ENCODE measurements at regions not wholly inside any gene's neighbourhood (a gene's known extent, or its start where the extent isn't known, plus 50 kb on each side); places are given as distances from the start of the nearest gene placed in this dataset.
"Not testable (repeated sequence)": the region's sequence is repeated elsewhere in the genome, so short reads cannot be mapped to it uniquely, and the experiment has no call there.

DNA sequence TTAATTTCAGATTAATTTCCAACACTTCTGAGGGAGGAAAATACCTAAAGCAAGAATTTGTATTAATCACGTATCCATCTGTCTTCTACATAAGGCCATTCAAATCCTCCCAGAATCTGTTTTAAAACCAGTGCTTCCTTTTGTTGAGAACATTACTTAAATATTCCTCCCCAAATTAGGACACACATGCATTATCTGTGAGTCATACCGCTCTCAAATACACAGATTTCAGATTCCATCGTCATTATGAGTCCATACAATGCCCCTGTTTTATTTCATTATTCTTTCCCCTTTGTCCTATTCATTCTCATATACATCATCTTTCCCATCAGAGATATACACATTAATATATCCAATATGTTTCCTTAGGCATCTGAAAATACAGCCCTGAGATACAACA lies 57.3 kb upstream of the PRSS12 start:
- 68% methylated on average over 3 of the region's 3 CpGs for WGBS (ENCODE audit: low lambda C conversion rate, missing lambda C conversion rate)
- no peak overlapping the region for H3K27ac ChIP-seq
- TF ChIP-seq EZH2phosphoT487 (IDR thresholded peaks at IDR 0.05; ENCODE audit: low read depth, severe bottlenecking, unreplicated experiment) (no peak), CTCF (IDR thresholded peaks at IDR 0.05; ENCODE audit: poor library complexity) (no peak), EZH2 (IDR thresholded peaks at IDR 0.05; ENCODE audit: borderline replicate concordance) (no peak)

DNA sequence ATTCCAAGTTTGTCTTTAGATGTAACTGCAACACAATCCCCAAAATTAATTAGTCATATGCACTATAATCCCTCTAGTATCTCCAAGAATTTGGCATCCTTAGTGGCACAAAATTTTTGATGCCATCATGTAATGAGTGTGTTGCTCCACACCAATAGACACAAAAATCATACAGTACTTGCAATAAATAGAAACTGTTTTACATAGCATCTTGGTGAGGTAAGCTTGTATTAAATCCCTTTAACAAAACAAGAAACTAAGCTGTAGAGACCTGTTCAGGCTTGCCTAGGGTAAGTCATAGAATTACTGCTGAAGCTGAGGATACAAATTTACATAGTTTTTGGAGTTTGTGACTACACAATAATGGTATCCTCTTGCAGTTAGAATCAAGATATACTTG lies 64.5 kb upstream of the PRSS12 start:
- Histone ChIP-seq H3K36me3 (replicated peaks; ENCODE audit: insufficient read depth, low read depth) (no peaks in the 10 kb centered on the region), H3K27me3 (no peaks in the 10 kb centered on the region), H3K9me2 (replicated peaks; ENCODE audit: insufficient read depth) (no peaks in the 10 kb centered on the region), H3K9me3 (ENCODE audit: low read depth) (no peaks in the 10 kb centered on the region), H3K4me1 (ENCODE audit: insufficient read depth) (no peaks in the 10 kb centered on the region), H2AFZ (no peak overlapping the region), H3K27ac (no peak overlapping the region), H3K79me2 (no peaks in the 10 kb centered on the region), H4K20me1 (ENCODE audit: insufficient read depth, poor library complexity, severe bottlenecking) (no peaks in the 10 kb centered on the region), H3K4me2 (no peak overlapping the region), H3K4me3 (no peak overlapping the region)
- no peak for TF ChIP-seq EZH2 (IDR thresholded peaks at IDR 0.05; ENCODE audit: borderline replicate concordance)
- no peak for TF ChIP-seq CTCF (IDR thresholded peaks at IDR 0.05; ENCODE audit: poor library complexity)
- no peak for DNase-seq (ENCODE audit: low spot score)

More for the DNA sequence above, 57.3 kb upstream of the PRSS12 start:
- Histone ChIP-seq H3K9me2 (replicated peaks; ENCODE audit: insufficient read depth) (no peaks in the 10 kb centered on the region), H4K20me1 (ENCODE audit: insufficient read depth, poor library complexity, severe bottlenecking) (no peaks in the 10 kb centered on the region), H3K27me3 (no peaks in the 10 kb centered on the region), H3K4me3 (no peak overlapping the region), H3K79me2 (no peaks in the 10 kb centered on the region), H3K4me2 (no peak overlapping the region), H2AFZ (no peak overlapping the region), H3K9me3 (ENCODE audit: low read depth) (no peaks in the 10 kb centered on the region), H3K36me3 (replicated peaks; ENCODE audit: insufficient read depth, low read depth) (no peaks in the 10 kb centered on the region), H3K4me1 (ENCODE audit: insufficient read depth) (no peaks in the 10 kb centered on the region)
- no peak for DNase-seq (ENCODE audit: low spot score)

DNA sequence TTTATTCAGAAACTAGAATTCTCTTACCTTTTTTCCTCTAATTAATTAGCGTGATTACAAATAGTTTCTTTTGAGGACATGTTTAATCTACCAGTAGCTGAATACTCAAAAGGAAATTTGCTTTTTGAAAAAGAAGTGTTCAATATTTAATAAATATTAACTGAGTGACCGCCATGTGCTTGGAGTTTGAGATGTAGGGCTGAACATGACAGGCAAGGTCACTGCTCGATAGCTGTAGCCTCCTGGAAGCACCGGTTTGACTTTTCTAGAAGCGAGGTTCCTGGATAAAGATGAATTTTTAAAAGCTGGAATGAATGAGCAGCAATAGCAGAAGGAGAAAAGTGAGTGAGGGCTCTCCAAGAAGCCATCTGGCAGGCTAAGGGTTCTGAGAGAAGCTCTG lies 65.0 kb upstream of the PRSS12 start:
- WGBS (ENCODE audit: low lambda C conversion rate, missing lambda C conversion rate), result 84% methylated on average over 5 of the region's 5 CpGs
- H3K27me3 ChIP-seq; H3K27ac ChIP-seq; H3K9me2 ChIP-seq (replicated peaks; ENCODE audit: insufficient read depth); H3K36me3 ChIP-seq (replicated peaks; ENCODE audit: insufficient read depth, low read depth); H4K20me1 ChIP-seq (ENCODE audit: insufficient read depth, poor library complexity, severe bottlenecking); DNase-seq (ENCODE audit: low spot score); H3K4me1 ChIP-seq (ENCODE audit: insufficient read depth); H3K9me3 ChIP-seq (ENCODE audit: low read depth); H2AFZ ChIP-seq; H3K4me2 ChIP-seq; H3K4me3 ChIP-seq; H3K79me2 ChIP-seq: not testable (repeated sequence)

GRCh38 chr4:118418396-118418795 lies 65.6 kb upstream of the PRSS12 start:
- H3K9me3 ChIP-seq (ENCODE audit: low read depth); H2AFZ ChIP-seq; H3K79me2 ChIP-seq; H3K4me3 ChIP-seq; H3K4me1 ChIP-seq (ENCODE audit: insufficient read depth); H4K20me1 ChIP-seq (ENCODE audit: insufficient read depth, poor library complexity, severe bottlenecking); H3K27ac ChIP-seq; DNase-seq (ENCODE audit: low spot score); H3K27me3 ChIP-seq; H3K36me3 ChIP-seq (replicated peaks; ENCODE audit: insufficient read depth, low read depth); H3K4me2 ChIP-seq; H3K9me2 ChIP-seq (replicated peaks; ENCODE audit: insufficient read depth): not testable (repeated sequence)
- WGBS (ENCODE audit: low lambda C conversion rate, missing lambda C conversion rate), result 94% methylated on average over 2 of the region's 2 CpGs

DNA sequence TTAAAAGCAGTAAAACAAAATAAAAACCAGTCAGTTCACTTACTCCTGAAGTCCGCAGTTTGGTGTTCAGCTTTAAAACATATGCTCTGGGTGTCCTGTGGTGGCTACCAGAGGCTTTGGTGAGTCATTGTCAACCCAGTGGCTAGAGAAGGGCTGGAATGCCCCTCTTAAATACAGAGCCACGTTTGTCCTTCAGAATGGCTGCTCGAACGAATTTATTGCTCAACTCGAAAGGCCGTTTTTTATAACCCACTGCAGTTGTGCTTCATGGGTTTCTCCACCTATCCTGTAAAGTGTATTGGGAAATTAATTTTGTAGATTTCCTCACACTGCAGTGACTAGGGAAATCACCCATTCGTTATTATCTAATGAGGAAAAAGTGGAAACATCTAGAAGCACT lies 66.8 kb upstream of the PRSS12 start:
- H3K36me3 ChIP-seq (replicated peaks; ENCODE audit: insufficient read depth, low read depth); H4K20me1 ChIP-seq (ENCODE audit: insufficient read depth, poor library complexity, severe bottlenecking); H3K9me3 ChIP-seq (ENCODE audit: low read depth); H3K27ac ChIP-seq; H3K4me3 ChIP-seq; DNase-seq (ENCODE audit: low spot score); H3K27me3 ChIP-seq; H2AFZ ChIP-seq; H3K4me1 ChIP-seq (ENCODE audit: insufficient read depth); H3K79me2 ChIP-seq; H3K9me2 ChIP-seq (replicated peaks; ENCODE audit: insufficient read depth): not testable (repeated sequence)
- WGBS (ENCODE audit: low lambda C conversion rate, missing lambda C conversion rate), result 50% methylated on average over 7 of the region's 7 CpGs
- peak overlapping the region; percentile 5 for H3K4me2 ChIP-seq

Measured in hepatocyte (in vitro differentiated cells).